NCI-H2227 treated with DMSO at 0.1 percent for 48 hours (cell line): ENCODE measurements at regions not wholly inside any gene's neighbourhood (a gene's known extent, or its start where the extent isn't known, plus 50 kb on each side); places are given as distances from the start of the nearest gene placed in this dataset.

Source experiments
- DNase-seq: peaks from one replicate; lab custom pipeline; 2025; lab: John Stamatoyannopoulos, UW

GRCh38 chr11:45724153-45724552 lies 58.7 kb upstream of the CHST1 start:
- DNase-seq, result no peak

- no peak for DNase-seq
Observed at GRCh38 chr11:45723397-45723796, 58.0 kb upstream of the CHST1 start.

GRCh38 chr11:45722144-45722543 lies 56.7 kb upstream of the CHST1 start:
- DNase-seq, result no peak

- no peak for DNase-seq
Observed at GRCh38 chr11:45717526-45717925, 52.1 kb upstream of the CHST1 start.

GRCh38 chr11:45715418-45715817 lies 50.0 kb upstream of the CHST1 start:
- no peak for DNase-seq
